ENCODE measurements at regions not wholly inside any gene's neighbourhood (a gene's known extent, or its start where the extent isn't known, plus 50 kb on each side); places are given as distances from the start of the nearest gene placed in this dataset.

DNA sequence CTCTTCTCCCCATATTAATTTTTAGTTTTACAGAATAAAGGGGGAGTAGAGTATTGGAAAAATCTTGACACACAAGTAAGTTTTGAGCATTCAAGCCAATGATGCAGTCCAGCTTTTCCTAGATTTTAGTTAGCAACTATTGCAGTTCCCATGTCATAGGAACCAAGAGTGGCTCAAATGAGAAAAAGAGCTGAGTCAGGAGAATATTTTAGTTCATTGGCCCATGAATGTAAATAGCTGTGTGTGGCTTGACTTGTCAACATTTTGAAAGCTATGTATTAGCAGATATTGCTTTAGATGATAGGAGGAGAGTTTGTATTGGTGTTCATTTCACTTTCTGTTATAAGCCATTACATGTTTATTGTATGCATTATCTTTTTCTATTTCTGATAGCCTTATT, 853.7 kb downstream of the PLOD2 start:
- TF ChIP-seq, protein P1, sequence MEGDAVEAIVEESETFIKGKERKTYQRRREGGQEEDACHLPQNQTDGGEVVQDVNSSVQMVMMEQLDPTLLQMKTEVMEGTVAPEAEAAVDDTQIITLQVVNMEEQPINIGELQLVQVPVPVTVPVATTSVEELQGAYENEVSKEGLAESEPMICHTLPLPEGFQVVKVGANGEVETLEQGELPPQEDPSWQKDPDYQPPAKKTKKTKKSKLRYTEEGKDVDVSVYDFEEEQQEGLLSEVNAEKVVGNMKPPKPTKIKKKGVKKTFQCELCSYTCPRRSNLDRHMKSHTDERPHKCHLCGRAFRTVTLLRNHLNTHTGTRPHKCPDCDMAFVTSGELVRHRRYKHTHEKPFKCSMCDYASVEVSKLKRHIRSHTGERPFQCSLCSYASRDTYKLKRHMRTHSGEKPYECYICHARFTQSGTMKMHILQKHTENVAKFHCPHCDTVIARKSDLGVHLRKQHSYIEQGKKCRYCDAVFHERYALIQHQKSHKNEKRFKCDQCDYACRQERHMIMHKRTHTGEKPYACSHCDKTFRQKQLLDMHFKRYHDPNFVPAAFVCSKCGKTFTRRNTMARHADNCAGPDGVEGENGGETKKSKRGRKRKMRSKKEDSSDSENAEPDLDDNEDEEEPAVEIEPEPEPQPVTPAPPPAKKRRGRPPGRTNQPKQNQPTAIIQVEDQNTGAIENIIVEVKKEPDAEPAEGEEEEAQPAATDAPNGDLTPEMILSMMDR (conservative IDR thresholded peaks at IDR 0.05 in 1 of 2, IDR thresholded peaks at IDR 0.05 in 1 of 2; ENCODE audit: extremely low read depth in 1 of 2, insufficient read depth in 1 of 2, low read depth in 1 of 2, low read length in 2 of 2), result no peak
- TF ChIP-seq EZH2 (IDR thresholded peaks at IDR 0.05; ENCODE audit: borderline replicate concordance, low read length), result no peak
